ENCODE measurements at regions not wholly inside any gene's neighbourhood (a gene's known extent, or its start where the extent isn't known, plus 50 kb on each side); places are given as distances from the start of the nearest gene placed in this dataset.

GRCh38 chr2:105629634-105630033 is 115.1 kb upstream of the NCK2 start (continued):
- TF ChIP-seq, protein P1, sequence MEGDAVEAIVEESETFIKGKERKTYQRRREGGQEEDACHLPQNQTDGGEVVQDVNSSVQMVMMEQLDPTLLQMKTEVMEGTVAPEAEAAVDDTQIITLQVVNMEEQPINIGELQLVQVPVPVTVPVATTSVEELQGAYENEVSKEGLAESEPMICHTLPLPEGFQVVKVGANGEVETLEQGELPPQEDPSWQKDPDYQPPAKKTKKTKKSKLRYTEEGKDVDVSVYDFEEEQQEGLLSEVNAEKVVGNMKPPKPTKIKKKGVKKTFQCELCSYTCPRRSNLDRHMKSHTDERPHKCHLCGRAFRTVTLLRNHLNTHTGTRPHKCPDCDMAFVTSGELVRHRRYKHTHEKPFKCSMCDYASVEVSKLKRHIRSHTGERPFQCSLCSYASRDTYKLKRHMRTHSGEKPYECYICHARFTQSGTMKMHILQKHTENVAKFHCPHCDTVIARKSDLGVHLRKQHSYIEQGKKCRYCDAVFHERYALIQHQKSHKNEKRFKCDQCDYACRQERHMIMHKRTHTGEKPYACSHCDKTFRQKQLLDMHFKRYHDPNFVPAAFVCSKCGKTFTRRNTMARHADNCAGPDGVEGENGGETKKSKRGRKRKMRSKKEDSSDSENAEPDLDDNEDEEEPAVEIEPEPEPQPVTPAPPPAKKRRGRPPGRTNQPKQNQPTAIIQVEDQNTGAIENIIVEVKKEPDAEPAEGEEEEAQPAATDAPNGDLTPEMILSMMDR (IDR thresholded peaks at IDR 0.05) = no peak
- TF ChIP-seq FOSL2 (IDR thresholded peaks at IDR 0.05; ENCODE audit: borderline replicate concordance, low read depth) (no peak), RXRA (IDR thresholded peaks at IDR 0.05; ENCODE audit: borderline replicate concordance, low read depth) (no peak)

DNA sequence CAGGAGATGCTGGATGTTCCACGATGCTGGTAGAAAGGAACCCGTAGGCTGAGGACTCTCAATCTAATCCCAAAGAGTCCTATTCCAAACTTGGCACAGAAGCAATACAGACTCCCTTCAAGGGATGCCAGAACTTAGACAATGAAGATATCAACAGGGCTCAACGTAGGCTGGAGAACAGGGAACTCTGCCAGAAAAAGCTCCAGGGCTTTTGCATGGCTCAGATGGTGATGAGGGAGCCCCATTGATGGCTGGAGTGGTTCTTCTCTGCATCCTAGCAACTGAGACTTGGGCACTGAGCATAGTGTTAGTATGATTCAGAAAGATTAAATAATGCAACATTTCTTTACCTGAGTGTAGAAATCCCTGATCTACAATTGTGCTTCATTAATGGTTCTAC is 117.2 kb upstream of the NCK2 start:
- Histone ChIP-seq H3K9ac (no peak overlapping the region), H3K4me3 (ENCODE audit: low read depth in 2 of 2, low read length in 1 of 2) (no peak overlapping the region), H3K9me3 (no peaks in the 10 kb centered on the region), H3K27me3 (ENCODE audit: insufficient read depth) (no peaks in the 10 kb centered on the region; the same call in 1 of the 2 replicates), H3K36me3 (replicated peaks in 1 of 2; ENCODE audit: control insufficient read depth in 1 of 2, insufficient read depth in 2 of 2, low read length in 1 of 2) (no peaks in the 10 kb centered on the region), H3K9me2 (no peaks in the 10 kb centered on the region), H3K4me1 (ENCODE audit: control insufficient read depth in 1 of 2, insufficient read depth in 2 of 2, low read depth in 1 of 2, low read length in 1 of 2) (no peaks in the 10 kb centered on the region), H3F3A (replicated peaks; ENCODE audit: insufficient read depth) (no peaks in the 10 kb centered on the region), H3K79me2 (ENCODE audit: insufficient read depth) (no peaks in the 10 kb centered on the region), H4K20me1 (ENCODE audit: insufficient read depth) (no peaks in the 10 kb centered on the region), H2AFZ (ENCODE audit: low read depth) (no peak overlapping the region), H3K4me2 (no peak overlapping the region), H3K27ac (ENCODE audit: low read depth in 2 of 2, low read length in 1 of 2) (no peak overlapping the region)
- ChIA-PET CTCF (no interaction called here), POLR2A (no interaction called here)
- no peak for DNase-seq
- WGBS (ENCODE audit: low lambda C conversion rate) = 16% methylated on average over 3 of the region's 3 CpGs
- TF ChIP-seq, protein P2, sequence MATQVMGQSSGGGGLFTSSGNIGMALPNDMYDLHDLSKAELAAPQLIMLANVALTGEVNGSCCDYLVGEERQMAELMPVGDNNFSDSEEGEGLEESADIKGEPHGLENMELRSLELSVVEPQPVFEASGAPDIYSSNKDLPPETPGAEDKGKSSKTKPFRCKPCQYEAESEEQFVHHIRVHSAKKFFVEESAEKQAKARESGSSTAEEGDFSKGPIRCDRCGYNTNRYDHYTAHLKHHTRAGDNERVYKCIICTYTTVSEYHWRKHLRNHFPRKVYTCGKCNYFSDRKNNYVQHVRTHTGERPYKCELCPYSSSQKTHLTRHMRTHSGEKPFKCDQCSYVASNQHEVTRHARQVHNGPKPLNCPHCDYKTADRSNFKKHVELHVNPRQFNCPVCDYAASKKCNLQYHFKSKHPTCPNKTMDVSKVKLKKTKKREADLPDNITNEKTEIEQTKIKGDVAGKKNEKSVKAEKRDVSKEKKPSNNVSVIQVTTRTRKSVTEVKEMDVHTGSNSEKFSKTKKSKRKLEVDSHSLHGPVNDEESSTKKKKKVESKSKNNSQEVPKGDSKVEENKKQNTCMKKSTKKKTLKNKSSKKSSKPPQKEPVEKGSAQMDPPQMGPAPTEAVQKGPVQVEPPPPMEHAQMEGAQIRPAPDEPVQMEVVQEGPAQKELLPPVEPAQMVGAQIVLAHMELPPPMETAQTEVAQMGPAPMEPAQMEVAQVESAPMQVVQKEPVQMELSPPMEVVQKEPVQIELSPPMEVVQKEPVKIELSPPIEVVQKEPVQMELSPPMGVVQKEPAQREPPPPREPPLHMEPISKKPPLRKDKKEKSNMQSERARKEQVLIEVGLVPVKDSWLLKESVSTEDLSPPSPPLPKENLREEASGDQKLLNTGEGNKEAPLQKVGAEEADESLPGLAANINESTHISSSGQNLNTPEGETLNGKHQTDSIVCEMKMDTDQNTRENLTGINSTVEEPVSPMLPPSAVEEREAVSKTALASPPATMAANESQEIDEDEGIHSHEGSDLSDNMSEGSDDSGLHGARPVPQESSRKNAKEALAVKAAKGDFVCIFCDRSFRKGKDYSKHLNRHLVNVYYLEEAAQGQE (IDR thresholded peaks at IDR 0.05; ENCODE audit: low read depth, low read length) = no peak
- no peak for TF ChIP-seq RCOR1 (IDR thresholded peaks at IDR 0.05; ENCODE audit: low read length)
- TF ChIP-seq CHD2 (IDR thresholded peaks at IDR 0.05; ENCODE audit: low read length, partially characterized antibody) = no peak
- no peak for TF ChIP-seq ZBTB33 (IDR thresholded peaks at IDR 0.05; ENCODE audit: borderline replicate concordance, low read depth)
- no peak for TF ChIP-seq MEF2A (IDR thresholded peaks at IDR 0.05; ENCODE audit: borderline replicate concordance, low read depth)
- TF ChIP-seq USF2 (IDR thresholded peaks at IDR 0.05; ENCODE audit: borderline replicate concordance, low read depth, low read length) = no peak
- no peak for TF ChIP-seq RFX5 (IDR thresholded peaks at IDR 0.05; ENCODE audit: low read length)
- TF ChIP-seq ELF1 (IDR thresholded peaks at IDR 0.05) = no peak
- no peak for TF ChIP-seq NFIC (IDR thresholded peaks at IDR 0.05; ENCODE audit: borderline replicate concordance)
- no peak for TF ChIP-seq RAD21 (IDR thresholded peaks at IDR 0.05; ENCODE audit: low read length)
- TF ChIP-seq GABPA (IDR thresholded peaks at IDR 0.05; ENCODE audit: low read depth) = no peak
- no peak for TF ChIP-seq IRF3 (IDR thresholded peaks at IDR 0.05; ENCODE audit: low read depth, low read length)
- TF ChIP-seq EP300 (IDR thresholded peaks at IDR 0.05; ENCODE audit: borderline replicate concordance in 1 of 2, low read depth in 1 of 2, low read length in 1 of 2) = no peak
- no peak for TF ChIP-seq RXRA (IDR thresholded peaks at IDR 0.05; ENCODE audit: borderline replicate concordance, low read depth)
- no peak for TF ChIP-seq FOSL2 (IDR thresholded peaks at IDR 0.05; ENCODE audit: borderline replicate concordance, low read depth)
- no peak for TF ChIP-seq SMC3 (IDR thresholded peaks at IDR 0.05; ENCODE audit: low read depth, low read length)
- TF ChIP-seq JUND (IDR thresholded peaks at IDR 0.05) = no peak
- no peak for TF ChIP-seq MXI1 (IDR thresholded peaks at IDR 0.05; ENCODE audit: low read depth, low read length)
- no peak for TF ChIP-seq POLR2AphosphoS5 (IDR thresholded peaks at IDR 0.05; ENCODE audit: low read depth, low read length)
- TF ChIP-seq SIN3A (IDR thresholded peaks at IDR 0.05; ENCODE audit: borderline replicate concordance, low read depth, low read length) = no peak

All from SK-N-SH (cell line).